ENCODE measurements at regions not wholly inside any gene's neighbourhood (a gene's known extent, or its start where the extent isn't known, plus 50 kb on each side); places are given as distances from the start of the nearest gene placed in this dataset.

DNA sequence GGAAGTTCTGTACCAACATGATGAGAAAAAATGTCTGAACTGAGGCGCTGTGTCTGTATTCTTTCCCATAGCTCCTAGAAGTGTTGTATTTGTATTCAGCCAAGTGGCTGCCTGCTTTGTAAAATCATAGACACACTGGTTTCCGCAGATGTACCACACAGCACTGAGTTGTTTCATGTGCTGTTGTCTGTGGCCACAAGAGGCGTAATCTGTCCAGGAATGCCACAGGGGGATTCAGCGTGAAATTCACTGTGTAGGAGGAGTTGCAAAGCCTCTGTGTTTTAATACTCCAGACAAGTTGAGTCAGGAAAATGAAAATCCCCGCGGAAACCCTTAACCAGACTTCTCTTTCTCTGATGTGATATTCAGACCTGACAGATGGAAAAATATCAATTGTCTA lies 462.2 kb downstream of the NSUN3 start:
- ChIA-PET POLR2A (ENCODE audit: unreplicated experiment) (no interaction called here), CTCF (no interaction called here)
- ATAC-seq (peak; percentile 95), DNase-seq (peak; percentile 51)
- Histone ChIP-seq H3F3A (ENCODE audit: low read length, unreplicated experiment) (no peaks in the 10 kb centered on the region), H3K4me1 (ENCODE audit: insufficient read depth, low read length) (no peaks in the 10 kb centered on the region), H3K79me2 (ENCODE audit: low read length) (no peaks in the 10 kb centered on the region), H3K9ac (ENCODE audit: low read length) (no peak overlapping the region), H3K9me3 (ENCODE audit: low read length) (no peaks in the 10 kb centered on the region), H3K4me3 (ENCODE audit: low read length) (no peak overlapping the region), H3K9me2 (replicated peaks; ENCODE audit: low read length) (no peaks in the 10 kb centered on the region), H3K36me3 (ENCODE audit: low read depth, low read length) (no peaks in the 10 kb centered on the region), H3K4me2 (ENCODE audit: low read length) (no peak overlapping the region), H3K27ac (ENCODE audit: low read length) (no peak overlapping the region), H2AFZ (ENCODE audit: low read length) (peak overlapping the region; percentile 41), H3K27me3 (ENCODE audit: low read length) (no peaks in the 10 kb centered on the region), H4K20me1 (ENCODE audit: low read length) (no peaks in the 10 kb centered on the region)
- TF ChIP-seq EZH2 (IDR thresholded peaks at IDR 0.05; ENCODE audit: low read length, unreplicated experiment): no peak
- TF ChIP-seq, protein P1, sequence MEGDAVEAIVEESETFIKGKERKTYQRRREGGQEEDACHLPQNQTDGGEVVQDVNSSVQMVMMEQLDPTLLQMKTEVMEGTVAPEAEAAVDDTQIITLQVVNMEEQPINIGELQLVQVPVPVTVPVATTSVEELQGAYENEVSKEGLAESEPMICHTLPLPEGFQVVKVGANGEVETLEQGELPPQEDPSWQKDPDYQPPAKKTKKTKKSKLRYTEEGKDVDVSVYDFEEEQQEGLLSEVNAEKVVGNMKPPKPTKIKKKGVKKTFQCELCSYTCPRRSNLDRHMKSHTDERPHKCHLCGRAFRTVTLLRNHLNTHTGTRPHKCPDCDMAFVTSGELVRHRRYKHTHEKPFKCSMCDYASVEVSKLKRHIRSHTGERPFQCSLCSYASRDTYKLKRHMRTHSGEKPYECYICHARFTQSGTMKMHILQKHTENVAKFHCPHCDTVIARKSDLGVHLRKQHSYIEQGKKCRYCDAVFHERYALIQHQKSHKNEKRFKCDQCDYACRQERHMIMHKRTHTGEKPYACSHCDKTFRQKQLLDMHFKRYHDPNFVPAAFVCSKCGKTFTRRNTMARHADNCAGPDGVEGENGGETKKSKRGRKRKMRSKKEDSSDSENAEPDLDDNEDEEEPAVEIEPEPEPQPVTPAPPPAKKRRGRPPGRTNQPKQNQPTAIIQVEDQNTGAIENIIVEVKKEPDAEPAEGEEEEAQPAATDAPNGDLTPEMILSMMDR (conservative IDR thresholded peaks at IDR 0.05; ENCODE audit: low read depth, low read length): peak; percentile 73
- BruUV-seq (replicated peaks): no TSS peak
- intact Hi-C loops (cut with micrococcal nuclease): loop anchor here (1.0 to 10.0 kb wide), 4 partner anchors 189 to 460 kb away; no protein-coding TSS in a partner anchor

DNA sequence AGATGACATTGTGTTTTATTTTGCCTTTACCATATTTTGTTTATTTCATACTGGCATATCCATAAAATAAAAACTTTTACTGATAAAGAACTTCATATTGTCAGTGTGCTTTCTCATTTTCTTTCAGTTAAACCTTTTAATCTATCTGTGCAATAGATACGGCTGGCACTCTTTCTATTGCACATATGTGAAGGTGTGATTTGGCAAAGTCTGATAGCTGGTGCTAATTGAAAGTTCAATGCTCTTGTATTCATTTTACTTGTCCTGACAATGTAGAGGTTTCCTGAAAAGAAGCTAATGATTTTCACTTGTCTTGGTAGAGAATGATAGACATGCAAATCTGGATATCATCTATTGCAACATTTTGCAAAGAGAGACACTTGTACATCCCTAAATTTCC lies 467.0 kb downstream of the NSUN3 start:
- no peak overlapping the region for H2AFZ ChIP-seq (ENCODE audit: low read length)
- H3K79me2 ChIP-seq (ENCODE audit: low read length): no peaks in the 10 kb centered on the region
- H3F3A ChIP-seq (ENCODE audit: low read length, unreplicated experiment): no peaks in the 10 kb centered on the region
- BruUV-seq (replicated peaks): no TSS peak
- no peaks in the 10 kb centered on the region for H3K36me3 ChIP-seq (ENCODE audit: low read depth, low read length)
- no peak overlapping the region for H3K27ac ChIP-seq (ENCODE audit: low read length)
- H3K9me3 ChIP-seq (ENCODE audit: low read length): no peaks in the 10 kb centered on the region
- H3K4me3 ChIP-seq (ENCODE audit: low read length): no peak overlapping the region
- H3K4me2 ChIP-seq (ENCODE audit: low read length): no peak overlapping the region
- intact Hi-C loops (cut with micrococcal nuclease): loop anchor here (10.0 kb wide), 2 partner anchors 265 to 455 kb away; no protein-coding TSS in a partner anchor
- no peaks in the 10 kb centered on the region for H4K20me1 ChIP-seq (ENCODE audit: low read length)
- H3K27me3 ChIP-seq (ENCODE audit: low read length): no peaks in the 10 kb centered on the region
- H3K9ac ChIP-seq (ENCODE audit: low read length): no peak overlapping the region
- ChIA-PET CTCF (no interaction called here), POLR2A (ENCODE audit: unreplicated experiment) (no interaction called here)
- DNase-seq (no peak), ATAC-seq (no peak)
- no peaks in the 10 kb centered on the region for H3K9me2 ChIP-seq (replicated peaks; ENCODE audit: low read length)
- H3K4me1 ChIP-seq (ENCODE audit: insufficient read depth, low read length): no peaks in the 10 kb centered on the region
- no peak for TF ChIP-seq EZH2 (IDR thresholded peaks at IDR 0.05; ENCODE audit: low read length, unreplicated experiment)
- TF ChIP-seq, protein P1 (conservative IDR thresholded peaks at IDR 0.05; ENCODE audit: low read depth, low read length): no peak
- no peak for TF ChIP-seq EZH2phosphoT487 (IDR thresholded peaks at IDR 0.05; ENCODE audit: borderline replicate concordance, low read length)

DNA sequence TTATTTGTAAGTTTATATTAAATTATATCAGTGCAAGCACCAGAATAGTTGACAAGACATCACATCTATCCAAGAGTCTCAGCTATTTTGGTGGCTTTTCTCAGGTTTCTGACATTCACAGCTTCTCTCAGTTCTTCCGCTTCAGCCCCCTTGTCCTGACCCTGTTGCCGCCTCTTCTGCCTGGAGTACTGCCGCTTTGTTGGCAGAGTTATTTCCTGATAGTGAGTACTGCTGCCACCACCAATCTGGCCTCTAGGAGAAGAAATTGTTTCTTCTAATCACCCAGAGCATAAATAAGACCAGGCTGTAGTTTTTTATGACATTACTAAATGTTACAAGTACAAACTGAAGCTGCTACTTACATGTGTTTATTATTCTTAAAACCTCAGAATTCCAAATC lies 470.1 kb downstream of the NSUN3 start:
- Histone ChIP-seq H3K4me3 (ENCODE audit: low read length) (no peak overlapping the region), H3K9me3 (ENCODE audit: low read length) (no peaks in the 10 kb centered on the region), H3K79me2 (ENCODE audit: low read length) (no peaks in the 10 kb centered on the region), H3K9me2 (replicated peaks; ENCODE audit: low read length) (no peaks in the 10 kb centered on the region), H3K9ac (ENCODE audit: low read length) (no peak overlapping the region), H3K36me3 (ENCODE audit: low read depth, low read length) (no peaks in the 10 kb centered on the region), H3K4me2 (ENCODE audit: low read length) (no peak overlapping the region), H3K4me1 (ENCODE audit: insufficient read depth, low read length) (no peaks in the 10 kb centered on the region), H3K27ac (ENCODE audit: low read length) (no peak overlapping the region), H2AFZ (ENCODE audit: low read length) (no peak overlapping the region), H3F3A (ENCODE audit: low read length, unreplicated experiment) (no peaks in the 10 kb centered on the region), H3K27me3 (ENCODE audit: low read length) (no peaks in the 10 kb centered on the region), H4K20me1 (ENCODE audit: low read length) (no peaks in the 10 kb centered on the region)
- ChIA-PET CTCF (no interaction called here), POLR2A (ENCODE audit: unreplicated experiment) (no interaction called here)
- intact Hi-C loops (cut with micrococcal nuclease): no loop called here
- BruUV-seq (replicated peaks): no TSS peak
- DNase-seq: no peak
- ATAC-seq: no peak
- TF ChIP-seq EZH2 (IDR thresholded peaks at IDR 0.05; ENCODE audit: low read length, unreplicated experiment) (no peak), EZH2phosphoT487 (IDR thresholded peaks at IDR 0.05; ENCODE audit: borderline replicate concordance, low read length) (no peak)
- TF ChIP-seq, protein P1 (conservative IDR thresholded peaks at IDR 0.05; ENCODE audit: low read depth, low read length): no peak

All from PC-3 (cell line).